8988T (cell line): ENCODE measurements at regions not wholly inside any gene's neighbourhood (a gene's known extent, or its start where the extent isn't known, plus 50 kb on each side); places are given as distances from the start of the nearest gene placed in this dataset.

Experiments used
- DNase-seq: peaks from one replicate; pipeline ENCODE4 v3.0.0; 2011

GRCh38 chr10:78903341-78903940, 165.3 kb upstream of the ZMIZ1 start:
- no peak for DNase-seq

- no peak for DNase-seq
Observed at GRCh38 chr10:78904196-78904595, 164.6 kb upstream of the ZMIZ1 start.

GRCh38 chr10:78905015-78905956, 163.5 kb upstream of the ZMIZ1 start:
- no peak for DNase-seq

GRCh38 chr10:78905957-78906308, 162.8 kb upstream of the ZMIZ1 start:
- DNase-seq: no peak

GRCh38 chr10:78906734-78907390, 161.9 kb upstream of the ZMIZ1 start:
- no peak for DNase-seq

- DNase-seq: no peak
Observed at GRCh38 chr10:78907551-78908211, 161.1 kb upstream of the ZMIZ1 start.

- DNase-seq: no peak
Observed at GRCh38 chr10:78909221-78909620, 159.5 kb upstream of the ZMIZ1 start.

- DNase-seq: no peak
Observed at GRCh38 chr10:78910021-78910420, 158.7 kb upstream of the ZMIZ1 start.

- DNase-seq: no peak
Observed at GRCh38 chr10:78910476-78910875, 158.3 kb upstream of the ZMIZ1 start.

- DNase-seq: no peak
Observed at GRCh38 chr10:78910886-78911285, 157.9 kb upstream of the ZMIZ1 start.

- no peak for DNase-seq
Observed at GRCh38 chr10:78911533-78912340, 157.0 kb upstream of the ZMIZ1 start.

- DNase-seq: no peak
Observed at GRCh38 chr10:78912361-78913218, 156.2 kb upstream of the ZMIZ1 start.

GRCh38 chr10:78913219-78914059, 155.3 kb upstream of the ZMIZ1 start:
- no peak for DNase-seq

- no peak for DNase-seq
Observed at GRCh38 chr10:78914060-78914378, 154.7 kb upstream of the ZMIZ1 start.

- no peak for DNase-seq
Observed at GRCh38 chr10:78914502-78915189, 154.1 kb upstream of the ZMIZ1 start.

- DNase-seq: no peak
Observed at GRCh38 chr10:78915190-78915518, 153.6 kb upstream of the ZMIZ1 start.

GRCh38 chr10:78916227-78916626, 152.5 kb upstream of the ZMIZ1 start:
- no peak for DNase-seq

- no peak for DNase-seq
Observed at GRCh38 chr10:78919181-78919966, 149.4 kb upstream of the ZMIZ1 start.

- DNase-seq: no peak
Observed at GRCh38 chr10:78920011-78920410, 148.8 kb upstream of the ZMIZ1 start.
